ENCODE measurements at regions not wholly inside any gene's neighbourhood (a gene's known extent, or its start where the extent isn't known, plus 50 kb on each side); places are given as distances from the start of the nearest gene placed in this dataset.

- no peak for ATAC-seq
- H3K4me3 ChIP-seq: no peak overlapping the region
- peak overlapping the region in 3 of 12 donors; percentile 55 to 62 (median 61) for H3K27ac ChIP-seq
- no peak for DNase-seq
- TF ChIP-seq POLR2A (IDR thresholded peaks at IDR 0.05) (no peak), CTCF (IDR thresholded peaks at IDR 0.05) (no peak)
- H3K36me3 ChIP-seq: no peaks in the 10 kb centered on the region
- intact Hi-C loops (cut with DNase I): loop anchor here in 7 of 10 donors (5.0 to 10.0 kb wide), 8 partner anchors 165 to 515 kb away; partner anchors contain the start of gene RREB1 (in 3 of the 7)
- 39 to 100% (median 75%) methylated on average over 1 of the region's 1 CpG for WGBS, 4 donors
- H3K4me1 ChIP-seq: peaks cover 0 to 29% (median 11%) of the 10 kb centered on the region in 12 donors
- no peaks in the 10 kb centered on the region for H3K27me3 ChIP-seq
- no peaks in the 10 kb centered on the region for H3K9me3 ChIP-seq
Observed at GRCh38 chr6:6729971-6730370, 141.5 kb downstream of the LY86 start.

- no peak for TF ChIP-seq POLR2A (IDR thresholded peaks at IDR 0.05)
- no peak for TF ChIP-seq CTCF (IDR thresholded peaks at IDR 0.05)
- Histone ChIP-seq H3K4me3 (no peak overlapping the region), H3K36me3 (no peaks in the 10 kb centered on the region), H3K27me3 (no peaks in the 10 kb centered on the region), H3K9me3 (no peaks in the 10 kb centered on the region), H3K27ac (peak overlapping the region in 11 of 12 donors; percentile 16 to 67 (median 50)), H3K4me1 (peaks cover 0 to 24% (median 6%) of the 10 kb centered on the region in 12 donors)
- whole genome bisulfite sequencing, 4 donors: 48 to 63% (median 54%) methylated on average over 2 of the region's 2 CpGs
- intact Hi-C loops (cut with DNase I): loop anchor here in 2 of 10 donors (5.0 to 10.0 kb wide), 2 partner anchors 164 to 196 kb away; no protein-coding TSS in a partner anchor
- peak; percentile 57 to 89 (median 83) for ATAC-seq
- DNase-seq: peak in 3 of 5 donors; percentile 63 to 85 (median 74)
Observed at GRCh38 chr6:6730831-6731230, 142.3 kb downstream of the LY86 start.

- 55 to 60% (median 59%) methylated on average over 16 of the region's 16 CpGs for WGBS, 4 donors
- Histone ChIP-seq H3K27me3 (no peaks in the 10 kb centered on the region), H3K9me3 (no peaks in the 10 kb centered on the region), H3K4me1 (peaks cover 0 to 34% (median 9%) of the 10 kb centered on the region in 12 donors), H3K36me3 (no peaks in the 10 kb centered on the region), H3K4me3 (no peak overlapping the region), H3K27ac (peak overlapping the region; percentile 29 to 82 (median 58))
- TF ChIP-seq POLR2A (IDR thresholded peaks at IDR 0.05) (no peak), CTCF (IDR thresholded peaks at IDR 0.05) (no peak)
- DNase-seq (no peak), ATAC-seq (peak in 3 of 4 donors; percentile 4 to 41 (median 15))
- intact Hi-C loops (cut with DNase I): loop anchor here in 2 of 10 donors (5.0 to 10.0 kb wide), 4 partner anchors 93 to 318 kb away; no protein-coding TSS in a partner anchor
Observed at GRCh38 chr6:6734479-6735465, 146.3 kb downstream of the LY86 start.

All from heart left ventricle (tissue), 16 donors.